Neural cell (in vitro differentiated cells): ENCODE measurements at regions not wholly inside any gene's neighbourhood (a gene's known extent, or its start where the extent isn't known, plus 50 kb on each side); places are given as distances from the start of the nearest gene placed in this dataset.

Experiments
- CTCF ChIP-seq: fragments of 450-650 bp; IDR thresholded peaks from 2 replicates; pipeline ENCODE4 v1.5.1; 2014; ENCODE audit warnings: antibody characterized with exemption, mild to moderate bottlenecking, moderate library complexity; ENCODE audit not compliant: poor library complexity, severe bottlenecking
- EP300 ChIP-seq: fragments of 450-650 bp; conservative IDR thresholded peaks from 2 replicates; pipeline ENCODE4 v1.6.1; 2014; ENCODE audit warnings: antibody characterized with exemption, mild to moderate bottlenecking, moderate library complexity; ENCODE audit not compliant: poor library complexity, severe bottlenecking
- EZH2 ChIP-seq: fragments of 200-600, 300-800 bp; shearing (Covaris generic), sonication (generic); IDR thresholded peaks from 2 replicates; pipeline ENCODE4 v1.6.1; 2014; ENCODE audit warnings: antibody characterized with exemption, low read length, borderline replicate concordance, mild to moderate bottlenecking; ENCODE audit not compliant: insufficient read depth, poor library complexity, severe bottlenecking
- POLR2AphosphoS5 ChIP-seq: IDR thresholded peaks from 2 replicates; pipeline ENCODE4 v1.6.1; 2012

DNA sequence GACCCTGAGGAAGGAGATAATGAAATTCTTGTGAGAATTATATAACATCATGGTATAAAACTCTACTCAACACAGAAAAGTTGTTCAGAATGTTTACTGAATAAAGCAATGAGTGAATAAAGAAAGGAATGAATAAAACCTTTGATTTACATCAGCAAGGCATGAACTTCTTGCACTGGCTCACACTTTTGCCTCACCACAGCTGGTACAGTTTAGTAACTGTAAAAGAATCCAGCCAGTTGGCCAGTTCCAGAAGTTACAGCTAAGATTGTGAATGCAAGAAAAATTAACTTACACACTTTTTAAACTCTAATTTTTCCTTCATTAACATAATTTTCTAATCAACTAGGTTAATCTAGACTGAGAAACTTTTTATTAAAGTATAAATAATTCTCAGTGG is 490.9 kb downstream of the NFIB start:
- TF ChIP-seq CTCF (no peak), EP300 (no peak), POLR2AphosphoS5 (no peak), EZH2 (no peak)
